Liver (tissue), 8 donors: ENCODE measurements at regions not wholly inside any gene's neighbourhood (a gene's known extent, or its start where the extent isn't known, plus 50 kb on each side); places are given as distances from the start of the nearest gene placed in this dataset.

Source experiments
- DNase-seq: peaks from one replicate; pipeline ENCODE4 v3.0.0-alpha.2; 2017; ENCODE audit warnings: low spot score
- H3K27ac ChIP-seq, 2 donors: one replicate each; pipeline ENCODE4 v1.7.0; 2013; ENCODE audit warnings: inconsistent platforms in 2 of 2, low read length in 2 of 2, control low read depth in 1 of 2, low read depth in 1 of 2, mild to moderate bottlenecking in 1 of 2
- H3K27me3 ChIP-seq, 4 donors: one replicate each; pipeline versions ENCODE4 v1.6.1 to v1.7.0; 2013; ENCODE audit warnings: low read length in 3 of 4, inconsistent platforms in 1 of 4, mild to moderate bottlenecking in 1 of 4, moderate library complexity in 1 of 4; ENCODE audit not compliant: control insufficient read depth in 4 of 4, insufficient read depth in 4 of 4
- H3K36me3 ChIP-seq, 4 donors: one replicate each; pipeline versions ENCODE4 v1.6.1 to v1.7.0; 2013; ENCODE audit warnings: low read length in 3 of 4, mild to moderate bottlenecking in 3 of 4, low read depth in 1 of 4, moderate library complexity in 1 of 4; ENCODE audit not compliant: control insufficient read depth in 4 of 4, insufficient read depth in 3 of 4
- H3K4me1 ChIP-seq, 4 donors: one replicate each; pipeline versions ENCODE4 v1.6.1 to v1.7.0; 2013; ENCODE audit warnings: low read length in 3 of 4, mild to moderate bottlenecking in 3 of 4, moderate library complexity in 1 of 4; ENCODE audit not compliant: control insufficient read depth in 4 of 4, insufficient read depth in 4 of 4
- H3K4me3 ChIP-seq, 3 donors: one replicate each; pipeline versions ENCODE4 v1.6.1 to v1.7.0; 2013; ENCODE audit warnings: low read length in 3 of 3, control low read depth in 1 of 3, low read depth in 1 of 3, mild to moderate bottlenecking in 1 of 3
- H3K9ac ChIP-seq, 2 donors: one replicate each; pipeline ENCODE4 v1.7.0; 2013; ENCODE audit warnings: low read length in 2 of 2, mild to moderate bottlenecking in 2 of 2, moderate library complexity in 2 of 2, control low read depth in 1 of 2, low read depth in 1 of 2
- H3K9me3 ChIP-seq, 4 donors: one replicate each; pipeline versions ENCODE4 v1.6.1 to v1.7.0; 2013; ENCODE audit warnings: low read length in 3 of 4; ENCODE audit not compliant: control insufficient read depth in 4 of 4
- EGR1 ChIP-seq, 2 donors: IDR thresholded peaks; 2 replicates each; pipeline ENCODE4 v1.6.1; 2016 to 2018; ENCODE audit warnings: antibody characterized with exemption in 2 of 2, low read depth in 2 of 2
- FOXA1 ChIP-seq: IDR thresholded peaks from 2 replicates; pipeline ENCODE4 v1.6.1; 2016; ENCODE audit warnings: antibody characterized with exemption
- FOXA2 ChIP-seq: IDR thresholded peaks from 2 replicates; pipeline ENCODE4 v1.6.1; 2016; ENCODE audit warnings: antibody characterized with exemption
- GABPA ChIP-seq, 2 donors: IDR thresholded peaks in 1 of 2; conservative IDR thresholded peaks in 1 of 2; 2 replicates each; pipeline ENCODE4 v1.6.1; 2016; ENCODE audit warnings: antibody characterized with exemption in 2 of 2, mild to moderate bottlenecking in 1 of 2, moderate library complexity in 1 of 2
- HNF4A ChIP-seq, 2 donors: conservative IDR thresholded peaks; 2 replicates each; pipeline ENCODE4 v1.6.1; 2016; ENCODE audit warnings: antibody characterized with exemption in 2 of 2, mild to moderate bottlenecking in 2 of 2
- HNF4G ChIP-seq: IDR thresholded peaks from 2 replicates; pipeline ENCODE4 v1.6.1; 2016; ENCODE audit warnings: antibody characterized with exemption
- JUND ChIP-seq, 2 donors: IDR thresholded peaks; 2 replicates each; pipeline ENCODE4 v1.6.1; 2016; ENCODE audit warnings: antibody characterized with exemption in 2 of 2
- NR2F2 ChIP-seq: IDR thresholded peaks from 2 replicates; pipeline ENCODE4 v1.6.1; 2016; ENCODE audit warnings: antibody characterized with exemption
- RAD21 ChIP-seq, 2 donors: IDR thresholded peaks; 2 replicates each; pipeline ENCODE4 v1.6.1; 2016; ENCODE audit warnings: antibody characterized with exemption in 2 of 2, mild to moderate bottlenecking in 2 of 2
- RXRA ChIP-seq, 2 donors: IDR thresholded peaks; 2 replicates each; pipeline ENCODE4 v1.6.1; 2017 to 2018; ENCODE audit warnings: antibody characterized with exemption in 2 of 2, mild to moderate bottlenecking in 1 of 2
- SP1 ChIP-seq: IDR thresholded peaks from 2 replicates; pipeline ENCODE4 v1.6.1; 2018; ENCODE audit warnings: antibody characterized with exemption, mild to moderate bottlenecking
- TAF1 ChIP-seq: conservative IDR thresholded peaks from 2 replicates; pipeline ENCODE4 v1.6.1; 2016; ENCODE audit warnings: antibody characterized with exemption, mild to moderate bottlenecking
- YY1 ChIP-seq: IDR thresholded peaks from 2 replicates; pipeline ENCODE4 v1.6.1; 2016; ENCODE audit warnings: antibody characterized with exemption, mild to moderate bottlenecking
- WGBS: extraction: QIAGEN DNeasy Blood & Tissue Kit; methylation state at CpG from one replicate; pipeline ENCODE4 v1.1.7; 2013; 5-methylcytosine and 5-hydroxymethylcytosine counted together
- TF ChIP-seq, protein P1 (sequence below): IDR thresholded peaks from 2 replicates; pipeline ENCODE4 v1.6.1; 2016; ENCODE audit warnings: antibody characterized with exemption
- TF ChIP-seq, protein P2 (sequence below): fragments of 150-350 bp; IDR thresholded peaks from 2 replicates; pipeline ENCODE4 v1.5.1; 2017; ENCODE audit warnings: improper control_type of control experiment, low read depth, low read length; ENCODE audit not compliant: missing input control
- TF ChIP-seq, protein P3 (sequence below): IDR thresholded peaks from 2 replicates; pipeline ENCODE4 v1.6.1; 2016; ENCODE audit warnings: antibody characterized with exemption
- TF ChIP-seq, protein P4 (sequence below): IDR thresholded peaks from 2 replicates; pipeline ENCODE4 v1.6.1; 2016; ENCODE audit warnings: antibody characterized with exemption
- TF ChIP-seq, protein P5 (sequence below): IDR thresholded peaks from 2 replicates; pipeline ENCODE4 v1.6.1; 2016; ENCODE audit warnings: antibody characterized with exemption, mild to moderate bottlenecking
- donor health status: healthy.
- donor health status: healthy.
- donor health status: healthy.
- donor health status: healthy.
- donor health status: healthy.

DNA sequence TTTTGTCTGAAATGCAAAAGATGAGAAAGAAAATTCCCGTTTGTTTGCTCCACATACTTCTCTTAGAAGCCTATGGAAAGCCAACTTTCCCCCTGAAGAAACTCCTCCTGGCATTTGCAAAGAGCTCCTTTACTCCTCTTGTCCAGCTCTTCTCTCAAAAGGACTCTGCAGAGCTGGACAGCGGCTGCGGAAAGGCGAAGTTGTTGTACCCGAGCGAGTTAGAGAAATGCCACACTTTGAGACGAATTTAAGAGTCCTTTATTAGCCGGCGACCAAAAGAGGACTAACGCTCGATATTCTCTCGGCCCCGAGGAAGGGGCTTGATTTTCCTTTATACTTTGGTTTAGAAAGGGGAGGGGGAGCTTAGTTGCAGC, 157.8 kb downstream of the TRIM27 start:
- no peak overlapping the region for H3K27ac ChIP-seq
- DNase-seq: no peak
- H3K4me1 ChIP-seq: no peaks in the 10 kb centered on the region
- no peak overlapping the region for H3K9ac ChIP-seq
- peaks cover 0 to 1% (median 0%) of the 10 kb centered on the region in 4 donors for H3K9me3 ChIP-seq
- H3K27me3 ChIP-seq: peaks cover 9 to 37% (median 20%) of the 10 kb centered on the region in 4 donors
- 3% methylated on average over 13 of the region's 13 CpGs for WGBS
- no peak overlapping the region for H3K4me3 ChIP-seq
- TF ChIP-seq RAD21 (IDR thresholded peaks at IDR 0.05) (no peak), RXRA (IDR thresholded peaks at IDR 0.05) (no peak), TAF1 (no peak), GABPA (IDR thresholded peaks at IDR 0.05 in 1 of 2, conservative IDR thresholded peaks at IDR 0.05 in 1 of 2) (no peak), FOXA1 (no peak), FOXA2 (no peak), EGR1 (IDR thresholded peaks at IDR 0.05; ENCODE audit: low read depth in 2 of 2) (no peak), SP1 (no peak), YY1 (no peak), NR2F2 (no peak), JUND (IDR thresholded peaks at IDR 0.05) (no peak), HNF4A (conservative IDR thresholded peaks at IDR 0.05) (no peak), HNF4G (no peak)
- TF ChIP-seq, protein P1, sequence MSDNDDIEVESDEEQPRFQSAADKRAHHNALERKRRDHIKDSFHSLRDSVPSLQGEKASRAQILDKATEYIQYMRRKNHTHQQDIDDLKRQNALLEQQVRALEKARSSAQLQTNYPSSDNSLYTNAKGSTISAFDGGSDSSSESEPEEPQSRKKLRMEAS: no peak
- TF ChIP-seq, protein P2, sequence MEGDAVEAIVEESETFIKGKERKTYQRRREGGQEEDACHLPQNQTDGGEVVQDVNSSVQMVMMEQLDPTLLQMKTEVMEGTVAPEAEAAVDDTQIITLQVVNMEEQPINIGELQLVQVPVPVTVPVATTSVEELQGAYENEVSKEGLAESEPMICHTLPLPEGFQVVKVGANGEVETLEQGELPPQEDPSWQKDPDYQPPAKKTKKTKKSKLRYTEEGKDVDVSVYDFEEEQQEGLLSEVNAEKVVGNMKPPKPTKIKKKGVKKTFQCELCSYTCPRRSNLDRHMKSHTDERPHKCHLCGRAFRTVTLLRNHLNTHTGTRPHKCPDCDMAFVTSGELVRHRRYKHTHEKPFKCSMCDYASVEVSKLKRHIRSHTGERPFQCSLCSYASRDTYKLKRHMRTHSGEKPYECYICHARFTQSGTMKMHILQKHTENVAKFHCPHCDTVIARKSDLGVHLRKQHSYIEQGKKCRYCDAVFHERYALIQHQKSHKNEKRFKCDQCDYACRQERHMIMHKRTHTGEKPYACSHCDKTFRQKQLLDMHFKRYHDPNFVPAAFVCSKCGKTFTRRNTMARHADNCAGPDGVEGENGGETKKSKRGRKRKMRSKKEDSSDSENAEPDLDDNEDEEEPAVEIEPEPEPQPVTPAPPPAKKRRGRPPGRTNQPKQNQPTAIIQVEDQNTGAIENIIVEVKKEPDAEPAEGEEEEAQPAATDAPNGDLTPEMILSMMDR: no peak
- TF ChIP-seq, protein P3, sequence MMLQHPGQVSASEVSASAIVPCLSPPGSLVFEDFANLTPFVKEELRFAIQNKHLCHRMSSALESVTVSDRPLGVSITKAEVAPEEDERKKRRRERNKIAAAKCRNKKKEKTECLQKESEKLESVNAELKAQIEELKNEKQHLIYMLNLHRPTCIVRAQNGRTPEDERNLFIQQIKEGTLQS: no peak
- TF ChIP-seq, protein P4, sequence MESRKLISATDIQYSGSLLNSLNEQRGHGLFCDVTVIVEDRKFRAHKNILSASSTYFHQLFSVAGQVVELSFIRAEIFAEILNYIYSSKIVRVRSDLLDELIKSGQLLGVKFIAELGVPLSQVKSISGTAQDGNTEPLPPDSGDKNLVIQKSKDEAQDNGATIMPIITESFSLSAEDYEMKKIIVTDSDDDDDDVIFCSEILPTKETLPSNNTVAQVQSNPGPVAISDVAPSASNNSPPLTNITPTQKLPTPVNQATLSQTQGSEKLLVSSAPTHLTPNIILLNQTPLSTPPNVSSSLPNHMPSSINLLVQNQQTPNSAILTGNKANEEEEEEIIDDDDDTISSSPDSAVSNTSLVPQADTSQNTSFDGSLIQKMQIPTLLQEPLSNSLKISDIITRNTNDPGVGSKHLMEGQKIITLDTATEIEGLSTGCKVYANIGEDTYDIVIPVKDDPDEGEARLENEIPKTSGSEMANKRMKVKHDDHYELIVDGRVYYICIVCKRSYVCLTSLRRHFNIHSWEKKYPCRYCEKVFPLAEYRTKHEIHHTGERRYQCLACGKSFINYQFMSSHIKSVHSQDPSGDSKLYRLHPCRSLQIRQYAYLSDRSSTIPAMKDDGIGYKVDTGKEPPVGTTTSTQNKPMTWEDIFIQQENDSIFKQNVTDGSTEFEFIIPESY: no peak
- TF ChIP-seq, protein P5, sequence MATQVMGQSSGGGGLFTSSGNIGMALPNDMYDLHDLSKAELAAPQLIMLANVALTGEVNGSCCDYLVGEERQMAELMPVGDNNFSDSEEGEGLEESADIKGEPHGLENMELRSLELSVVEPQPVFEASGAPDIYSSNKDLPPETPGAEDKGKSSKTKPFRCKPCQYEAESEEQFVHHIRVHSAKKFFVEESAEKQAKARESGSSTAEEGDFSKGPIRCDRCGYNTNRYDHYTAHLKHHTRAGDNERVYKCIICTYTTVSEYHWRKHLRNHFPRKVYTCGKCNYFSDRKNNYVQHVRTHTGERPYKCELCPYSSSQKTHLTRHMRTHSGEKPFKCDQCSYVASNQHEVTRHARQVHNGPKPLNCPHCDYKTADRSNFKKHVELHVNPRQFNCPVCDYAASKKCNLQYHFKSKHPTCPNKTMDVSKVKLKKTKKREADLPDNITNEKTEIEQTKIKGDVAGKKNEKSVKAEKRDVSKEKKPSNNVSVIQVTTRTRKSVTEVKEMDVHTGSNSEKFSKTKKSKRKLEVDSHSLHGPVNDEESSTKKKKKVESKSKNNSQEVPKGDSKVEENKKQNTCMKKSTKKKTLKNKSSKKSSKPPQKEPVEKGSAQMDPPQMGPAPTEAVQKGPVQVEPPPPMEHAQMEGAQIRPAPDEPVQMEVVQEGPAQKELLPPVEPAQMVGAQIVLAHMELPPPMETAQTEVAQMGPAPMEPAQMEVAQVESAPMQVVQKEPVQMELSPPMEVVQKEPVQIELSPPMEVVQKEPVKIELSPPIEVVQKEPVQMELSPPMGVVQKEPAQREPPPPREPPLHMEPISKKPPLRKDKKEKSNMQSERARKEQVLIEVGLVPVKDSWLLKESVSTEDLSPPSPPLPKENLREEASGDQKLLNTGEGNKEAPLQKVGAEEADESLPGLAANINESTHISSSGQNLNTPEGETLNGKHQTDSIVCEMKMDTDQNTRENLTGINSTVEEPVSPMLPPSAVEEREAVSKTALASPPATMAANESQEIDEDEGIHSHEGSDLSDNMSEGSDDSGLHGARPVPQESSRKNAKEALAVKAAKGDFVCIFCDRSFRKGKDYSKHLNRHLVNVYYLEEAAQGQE: no peak
- H3K36me3 ChIP-seq: no peaks in the 10 kb centered on the region
